Activated CD8-positive, alpha-beta memory T cell treated with anti-CD3 and anti-CD28 coated beads for 24 hours (primary cell): ENCODE measurements at regions not wholly inside any gene's neighbourhood (a gene's known extent, or its start where the extent isn't known, plus 50 kb on each side); places are given as distances from the start of the nearest gene placed in this dataset.
"Not testable (repeated sequence)": the region's sequence is repeated elsewhere in the genome, so short reads cannot be mapped to it uniquely, and the experiment has no call there.

Experiments used
- DNase-seq: peaks from one replicate; pipeline ENCODE4 v3.0.0-alpha.2; 2020

GRCh38 chr5:44943647-44944046 lies 134.9 kb downstream of the MRPS30 start:
- DNase-seq: no peak

- DNase-seq: no peak
Observed at GRCh38 chr5:44945743-44946142, 137.0 kb downstream of the MRPS30 start.

GRCh38 chr5:44949687-44950086 lies 140.9 kb downstream of the MRPS30 start:
- no peak for DNase-seq

- no peak for DNase-seq
Observed at GRCh38 chr5:44951371-44951770, 142.6 kb downstream of the MRPS30 start.

- DNase-seq: no peak
Observed at GRCh38 chr5:44952376-44952775, 143.6 kb downstream of the MRPS30 start.

- no peak for DNase-seq
Observed at GRCh38 chr5:44953078-44953477, 144.3 kb downstream of the MRPS30 start.

- not testable (repeated sequence) for DNase-seq
Observed at GRCh38 chr5:44958943-44959454, 150.3 kb downstream of the MRPS30 start.

GRCh38 chr5:44969825-44970224 lies 161.1 kb downstream of the MRPS30 start:
- DNase-seq: no peak

- DNase-seq: not testable (repeated sequence)
Observed at GRCh38 chr5:44970963-44971362, 162.2 kb downstream of the MRPS30 start.

- no peak for DNase-seq
Observed at GRCh38 chr5:44974813-44975212, 166.1 kb downstream of the MRPS30 start.

- no peak for DNase-seq
Observed at GRCh38 chr5:44981708-44982107, 173.0 kb downstream of the MRPS30 start.

- DNase-seq: no peak
Observed at GRCh38 chr5:44983006-44983405, 174.3 kb downstream of the MRPS30 start.

- DNase-seq: no peak
Observed at GRCh38 chr5:44987026-44987425, 178.3 kb downstream of the MRPS30 start.

- no peak for DNase-seq
Observed at GRCh38 chr5:44991693-44992092, 182.9 kb downstream of the MRPS30 start.

GRCh38 chr5:44993286-44993685 lies 184.5 kb downstream of the MRPS30 start:
- no peak for DNase-seq

GRCh38 chr5:44997506-44997905 lies 188.8 kb downstream of the MRPS30 start:
- DNase-seq: no peak

GRCh38 chr5:45007102-45007501 lies 198.4 kb downstream of the MRPS30 start:
- DNase-seq: not testable (repeated sequence)

GRCh38 chr5:45017568-45017967 lies 208.8 kb downstream of the MRPS30 start:
- DNase-seq: no peak

GRCh38 chr5:45029553-45029952 lies 220.8 kb downstream of the MRPS30 start:
- DNase-seq: no peak

- DNase-seq: no peak
Observed at GRCh38 chr5:45035991-45036390, 227.2 kb downstream of the MRPS30 start.

GRCh38 chr5:45037927-45038326 lies 229.2 kb downstream of the MRPS30 start:
- DNase-seq: no peak

- DNase-seq: no peak
Observed at GRCh38 chr5:45038366-45038987, 229.7 kb downstream of the MRPS30 start.

GRCh38 chr5:45042283-45042682 lies 233.5 kb downstream of the MRPS30 start:
- DNase-seq: no peak

- DNase-seq: no peak
Observed at GRCh38 chr5:45057564-45057963, 248.8 kb downstream of the MRPS30 start.

GRCh38 chr5:45060724-45061123 lies 252.0 kb downstream of the MRPS30 start:
- no peak for DNase-seq
